ENCODE measurements at regions not wholly inside any gene's neighbourhood (a gene's known extent, or its start where the extent isn't known, plus 50 kb on each side); places are given as distances from the start of the nearest gene placed in this dataset.

- no CpG with 5 or more reads among the region's 3 CpGs for WGBS (ENCODE audit: insufficient coverage)
Measured at GRCh38 chr7:16095171-16095950, 326.0 kb downstream of the CRPPA start.

GRCh38 chr7:16094651-16095050 is 326.7 kb downstream of the CRPPA start:
- ChIA-PET CTCF (no interaction called here), POLR2A (no interaction called here)
- ATAC-seq (replicated peaks in 1 of 4) (no peak), DNase-seq (no peak)
- Histone ChIP-seq H3K27me3 (replicated peaks in 1 of 2; ENCODE audit: control insufficient read depth in 2 of 2, extremely low read depth in 1 of 2, insufficient read depth in 2 of 2, low read length in 1 of 2) (no peaks in the 10 kb centered on the region), H3K36me3 (ENCODE audit: control insufficient read depth in 2 of 2, extremely low read depth in 1 of 2, insufficient read depth in 1 of 2, low read length in 1 of 2) (no peaks in the 10 kb centered on the region), H3K4me1 (ENCODE audit: control insufficient read depth in 1 of 2, extremely low read depth in 1 of 2, insufficient read depth in 2 of 2, low read length in 2 of 2) (no peaks in the 10 kb centered on the region), H3K4me3 (ENCODE audit: control insufficient read depth in 1 of 2, extremely low read depth in 1 of 2, low read length in 1 of 2) (no peak overlapping the region), H3K9me3 (no peaks in the 10 kb centered on the region), H3K27ac (ENCODE audit: low read length) (no peak overlapping the region)
- Mint-ChIP-seq H3K4me3 (no peak overlapping the region), H3K4me1 (no peaks in the 10 kb centered on the region), H3K27me3 (no peaks in the 10 kb centered on the region), H3K27ac (no peak overlapping the region), H3K36me3 (no peaks in the 10 kb centered on the region), H3K9me3 (no peaks in the 10 kb centered on the region)
- no CpG with 5 or more reads among the region's 2 CpGs for WGBS (ENCODE audit: insufficient coverage)

More at GRCh38 chr7:16095171-16095950, 326.0 kb downstream of the CRPPA start:
- DNase-seq = no peak
- Histone ChIP-seq H3K4me1 (ENCODE audit: control insufficient read depth in 1 of 2, extremely low read depth in 1 of 2, insufficient read depth in 2 of 2, low read length in 2 of 2) (no peaks in the 10 kb centered on the region), H3K27me3 (replicated peaks in 1 of 2; ENCODE audit: control insufficient read depth in 2 of 2, extremely low read depth in 1 of 2, insufficient read depth in 2 of 2, low read length in 1 of 2) (no peaks in the 10 kb centered on the region), H3K4me3 (ENCODE audit: control insufficient read depth in 1 of 2, extremely low read depth in 1 of 2, low read length in 1 of 2) (no peak overlapping the region), H3K9me3 (no peaks in the 10 kb centered on the region), H3K36me3 (ENCODE audit: control insufficient read depth in 2 of 2, extremely low read depth in 1 of 2, insufficient read depth in 1 of 2, low read length in 1 of 2) (no peaks in the 10 kb centered on the region), H3K27ac (ENCODE audit: low read length) (no peak overlapping the region)
- Mint-ChIP-seq H3K27ac (no peak overlapping the region), H3K9me3 (no peaks in the 10 kb centered on the region), H3K4me3 (no peak overlapping the region), H3K27me3 (no peaks in the 10 kb centered on the region), H3K4me1 (no peaks in the 10 kb centered on the region), H3K36me3 (no peaks in the 10 kb centered on the region)
- ChIA-PET POLR2A (no interaction called here), CTCF (interaction anchor here in 1 of 2 donors (0.6 kb wide), 2 partner anchors 11 to 135 kb away, joined by 3 to 4 read pairs; no protein-coding TSS in a partner anchor)
- no peak for ATAC-seq (replicated peaks in 1 of 4)

GRCh38 chr7:16092711-16093110 is 328.6 kb downstream of the CRPPA start:
- no peaks in the 10 kb centered on the region for H3K4me1 ChIP-seq (ENCODE audit: control insufficient read depth in 1 of 2, extremely low read depth in 1 of 2, insufficient read depth in 2 of 2, low read length in 2 of 2)
- Mint-ChIP-seq H3K36me3 (no peaks in the 10 kb centered on the region), H3K4me1 (no peaks in the 10 kb centered on the region), H3K27me3 (no peaks in the 10 kb centered on the region), H3K4me3 (no peak overlapping the region), H3K9me3 (no peaks in the 10 kb centered on the region), H3K27ac (no peak overlapping the region)
- no peak for DNase-seq
- ChIA-PET POLR2A (no interaction called here), CTCF (no interaction called here)
- 60% methylated on average over 1 of the region's 2 CpGs for WGBS (ENCODE audit: insufficient coverage)
- H3K9me3 ChIP-seq = no peaks in the 10 kb centered on the region
- H3K36me3 ChIP-seq (ENCODE audit: control insufficient read depth in 2 of 2, extremely low read depth in 1 of 2, insufficient read depth in 1 of 2, low read length in 1 of 2) = no peaks in the 10 kb centered on the region
- no peak overlapping the region for H3K27ac ChIP-seq (ENCODE audit: low read length)
- H3K4me3 ChIP-seq (ENCODE audit: control insufficient read depth in 1 of 2, extremely low read depth in 1 of 2, low read length in 1 of 2) = no peak overlapping the region
- no peaks in the 10 kb centered on the region for H3K27me3 ChIP-seq (replicated peaks in 1 of 2; ENCODE audit: control insufficient read depth in 2 of 2, extremely low read depth in 1 of 2, insufficient read depth in 2 of 2, low read length in 1 of 2)
- ATAC-seq (replicated peaks in 1 of 4) = no peak

- POLR2A ChIA-PET = no interaction called here
- Mint-ChIP-seq H3K27ac (no peak overlapping the region), H3K4me3 (no peak overlapping the region), H3K4me1 (no peaks in the 10 kb centered on the region), H3K27me3 (no peaks in the 10 kb centered on the region), H3K9me3 (no peaks in the 10 kb centered on the region), H3K36me3 (no peaks in the 10 kb centered on the region)
- H3K27me3 ChIP-seq (replicated peaks in 1 of 2; ENCODE audit: control insufficient read depth in 2 of 2, extremely low read depth in 1 of 2, insufficient read depth in 2 of 2, low read length in 1 of 2) = no peaks in the 10 kb centered on the region
- H3K4me1 ChIP-seq (ENCODE audit: control insufficient read depth in 1 of 2, extremely low read depth in 1 of 2, insufficient read depth in 2 of 2, low read length in 2 of 2) = no peaks in the 10 kb centered on the region
- DNase-seq (no peak), ATAC-seq (replicated peaks in 1 of 4) (no peak)
- CTCF ChIA-PET = interaction anchor here in 1 of 2 donors (0.5 kb wide), 1 partner anchor 25 kb away, joined by 4 read pairs; no protein-coding TSS in a partner anchor
- no peak overlapping the region for H3K27ac ChIP-seq (ENCODE audit: low read length)
- H3K36me3 ChIP-seq (ENCODE audit: control insufficient read depth in 2 of 2, extremely low read depth in 1 of 2, insufficient read depth in 1 of 2, low read length in 1 of 2) = no peaks in the 10 kb centered on the region
- 75% methylated on average over 2 of the region's 5 CpGs for WGBS (ENCODE audit: insufficient coverage)
- no peak overlapping the region for H3K4me3 ChIP-seq (ENCODE audit: control insufficient read depth in 1 of 2, extremely low read depth in 1 of 2, low read length in 1 of 2)
- H3K9me3 ChIP-seq = no peaks in the 10 kb centered on the region
Measured at GRCh38 chr7:16091701-16092310, 329.5 kb downstream of the CRPPA start.

GRCh38 chr7:16089801-16090200 is 331.5 kb downstream of the CRPPA start:
- ATAC-seq (replicated peaks in 1 of 4) (no peak), DNase-seq (no peak)
- Mint-ChIP-seq H3K36me3 (no peaks in the 10 kb centered on the region), H3K27ac (no peak overlapping the region), H3K9me3 (no peaks in the 10 kb centered on the region), H3K4me3 (no peak overlapping the region), H3K27me3 (no peaks in the 10 kb centered on the region), H3K4me1 (no peaks in the 10 kb centered on the region)
- Histone ChIP-seq H3K9me3 (no peaks in the 10 kb centered on the region), H3K27ac (ENCODE audit: low read length) (no peak overlapping the region), H3K36me3 (ENCODE audit: control insufficient read depth in 2 of 2, extremely low read depth in 1 of 2, insufficient read depth in 1 of 2, low read length in 1 of 2) (no peaks in the 10 kb centered on the region), H3K27me3 (replicated peaks in 1 of 2; ENCODE audit: control insufficient read depth in 2 of 2, extremely low read depth in 1 of 2, insufficient read depth in 2 of 2, low read length in 1 of 2) (no peaks in the 10 kb centered on the region), H3K4me3 (ENCODE audit: control insufficient read depth in 1 of 2, extremely low read depth in 1 of 2, low read length in 1 of 2) (no peak overlapping the region), H3K4me1 (ENCODE audit: control insufficient read depth in 1 of 2, extremely low read depth in 1 of 2, insufficient read depth in 2 of 2, low read length in 2 of 2) (no peaks in the 10 kb centered on the region)
- ChIA-PET CTCF (no interaction called here), POLR2A (no interaction called here)
- WGBS (ENCODE audit: insufficient coverage) = no CpG with 5 or more reads among the region's 3 CpGs

GRCh38 chr7:16089191-16089590 is 332.1 kb downstream of the CRPPA start:
- ChIA-PET POLR2A (no interaction called here), CTCF (interaction anchor here in 1 of 2 donors (0.7 kb wide), 1 partner anchor 25 kb away, joined by 3 read pairs; no protein-coding TSS in a partner anchor)
- Histone ChIP-seq H3K27ac (ENCODE audit: low read length) (no peak overlapping the region), H3K4me1 (ENCODE audit: control insufficient read depth in 1 of 2, extremely low read depth in 1 of 2, insufficient read depth in 2 of 2, low read length in 2 of 2) (no peaks in the 10 kb centered on the region), H3K4me3 (ENCODE audit: control insufficient read depth in 1 of 2, extremely low read depth in 1 of 2, low read length in 1 of 2) (no peak overlapping the region), H3K36me3 (ENCODE audit: control insufficient read depth in 2 of 2, extremely low read depth in 1 of 2, insufficient read depth in 1 of 2, low read length in 1 of 2) (no peaks in the 10 kb centered on the region), H3K27me3 (replicated peaks in 1 of 2; ENCODE audit: control insufficient read depth in 2 of 2, extremely low read depth in 1 of 2, insufficient read depth in 2 of 2, low read length in 1 of 2) (no peaks in the 10 kb centered on the region), H3K9me3 (no peaks in the 10 kb centered on the region)
- DNase-seq (no peak), ATAC-seq (replicated peaks in 1 of 4) (no peak)
- Mint-ChIP-seq H3K4me1 (no peaks in the 10 kb centered on the region), H3K27me3 (no peaks in the 10 kb centered on the region), H3K9me3 (no peaks in the 10 kb centered on the region), H3K4me3 (no peak overlapping the region), H3K36me3 (no peaks in the 10 kb centered on the region), H3K27ac (no peak overlapping the region)
- WGBS (ENCODE audit: insufficient coverage) = no CpG with 5 or more reads among the region's 19 CpGs
